ENCODE measurements at regions not wholly inside any gene's neighbourhood (a gene's known extent, or its start where the extent isn't known, plus 50 kb on each side); places are given as distances from the start of the nearest gene placed in this dataset.

DNA sequence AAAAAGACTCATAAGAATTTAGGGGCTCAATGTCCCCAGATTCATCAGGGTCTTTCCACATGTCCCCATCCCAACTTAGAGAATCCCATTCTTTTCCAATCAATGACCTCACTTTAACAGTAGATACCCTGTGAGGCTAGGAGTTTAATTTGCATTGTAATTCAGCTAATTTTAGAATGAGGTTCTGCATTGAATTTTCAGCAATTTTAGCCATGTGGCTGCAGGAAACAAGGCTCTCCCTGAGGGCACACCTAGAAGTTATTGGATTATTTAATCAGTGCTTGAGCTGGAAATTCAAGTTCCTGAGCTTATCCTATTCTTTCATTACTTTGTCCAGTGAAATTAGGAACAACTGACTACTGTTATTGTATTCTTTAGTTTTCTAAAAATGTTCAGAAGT lies 433.8 kb downstream of the ADAMTS20 start:
- TF ChIP-seq CTCF (IDR thresholded peaks at IDR 0.05) (no peak), POLR2A (IDR thresholded peaks at IDR 0.05) (no peak)

Measured in adrenal gland (tissue), 5 donors.